ENCODE measurements at regions not wholly inside any gene's neighbourhood (a gene's known extent, or its start where the extent isn't known, plus 50 kb on each side); places are given as distances from the start of the nearest gene placed in this dataset.

DNA sequence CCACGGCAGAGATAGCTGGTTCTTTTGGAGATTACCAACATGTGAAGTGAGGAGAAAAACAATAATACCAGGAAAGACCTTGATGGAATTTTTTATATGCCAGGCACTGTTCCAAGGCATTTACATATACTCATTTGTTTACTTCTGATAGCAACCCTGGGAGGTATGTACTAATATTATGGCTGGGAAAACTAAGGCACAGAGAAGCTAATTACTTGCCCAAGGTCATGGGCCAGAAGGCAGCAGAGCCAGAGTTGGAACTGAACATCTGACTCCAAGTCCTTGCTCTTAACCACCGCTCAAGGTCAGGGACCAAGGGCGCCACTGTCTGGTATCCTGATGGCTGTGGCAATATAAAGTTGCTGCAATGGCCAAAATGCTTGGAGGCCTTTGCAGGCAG, 97.0 kb upstream of the KCNG1 start:
- TF ChIP-seq POLR2A (IDR thresholded peaks at IDR 0.05; ENCODE audit: low read depth) (no peak), CTCF (IDR thresholded peaks at IDR 0.05) (no peak)

All from esophagus muscularis mucosa (tissue), 3 donors.